ENCODE measurements at regions not wholly inside any gene's neighbourhood (a gene's known extent, or its start where the extent isn't known, plus 50 kb on each side); places are given as distances from the start of the nearest gene placed in this dataset.

DNA sequence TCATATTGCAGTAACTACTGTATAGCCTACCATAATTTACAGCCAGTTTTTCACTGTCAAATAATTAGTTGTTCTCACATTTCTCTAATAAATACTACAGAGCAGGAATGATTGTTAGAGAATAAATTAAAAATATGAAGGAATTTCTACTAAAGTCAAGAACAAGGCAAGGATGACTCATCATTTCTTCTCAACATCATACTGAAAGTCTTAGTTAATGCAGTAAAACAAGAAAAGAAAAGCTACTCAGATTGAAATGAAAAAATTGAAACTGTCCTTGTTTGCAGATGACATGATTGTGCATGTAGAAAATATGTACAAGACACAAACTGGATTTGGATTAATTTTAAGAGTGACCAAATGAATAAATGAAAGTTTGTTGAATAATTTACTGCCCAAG, 608.2 kb downstream of the NSUN3 start:
- intact Hi-C loops (cut with DNase I): no loop called here
- H3K9me3 ChIP-seq: no peaks in the 10 kb centered on the region
- DNase-seq: no peak
- no peaks in the 10 kb centered on the region for H3K4me1 ChIP-seq
- TF ChIP-seq, protein P1, sequence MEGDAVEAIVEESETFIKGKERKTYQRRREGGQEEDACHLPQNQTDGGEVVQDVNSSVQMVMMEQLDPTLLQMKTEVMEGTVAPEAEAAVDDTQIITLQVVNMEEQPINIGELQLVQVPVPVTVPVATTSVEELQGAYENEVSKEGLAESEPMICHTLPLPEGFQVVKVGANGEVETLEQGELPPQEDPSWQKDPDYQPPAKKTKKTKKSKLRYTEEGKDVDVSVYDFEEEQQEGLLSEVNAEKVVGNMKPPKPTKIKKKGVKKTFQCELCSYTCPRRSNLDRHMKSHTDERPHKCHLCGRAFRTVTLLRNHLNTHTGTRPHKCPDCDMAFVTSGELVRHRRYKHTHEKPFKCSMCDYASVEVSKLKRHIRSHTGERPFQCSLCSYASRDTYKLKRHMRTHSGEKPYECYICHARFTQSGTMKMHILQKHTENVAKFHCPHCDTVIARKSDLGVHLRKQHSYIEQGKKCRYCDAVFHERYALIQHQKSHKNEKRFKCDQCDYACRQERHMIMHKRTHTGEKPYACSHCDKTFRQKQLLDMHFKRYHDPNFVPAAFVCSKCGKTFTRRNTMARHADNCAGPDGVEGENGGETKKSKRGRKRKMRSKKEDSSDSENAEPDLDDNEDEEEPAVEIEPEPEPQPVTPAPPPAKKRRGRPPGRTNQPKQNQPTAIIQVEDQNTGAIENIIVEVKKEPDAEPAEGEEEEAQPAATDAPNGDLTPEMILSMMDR (IDR thresholded peaks at IDR 0.05): no peak
- H3K4me3 ChIP-seq: no peak overlapping the region
- H3K27ac ChIP-seq: no peak overlapping the region
- no peak for ATAC-seq
- no peaks in the 10 kb centered on the region for H3K36me3 ChIP-seq (ENCODE audit: insufficient read depth in 1 of 2, low read depth in 1 of 2)
- H3K27me3 ChIP-seq (ENCODE audit: insufficient read depth in 3 of 3, low read length in 2 of 3): no peaks in the 10 kb centered on the region

- ATAC-seq: no peak
- Histone ChIP-seq H3K4me1 (no peaks in the 10 kb centered on the region), H3K27ac (no peak overlapping the region), H3K27me3 (ENCODE audit: insufficient read depth in 3 of 3, low read length in 2 of 3) (no peaks in the 10 kb centered on the region), H3K36me3 (ENCODE audit: insufficient read depth in 1 of 2, low read depth in 1 of 2) (no peaks in the 10 kb centered on the region), H3K4me3 (no peak overlapping the region), H3K9me3 (no peaks in the 10 kb centered on the region)
- intact Hi-C loops (cut with DNase I): no loop called here
- 68 to 80% (median 71%) methylated on average over 1 of the region's 1 CpG for WGBS, 3 donors
- TF ChIP-seq, protein P1 (IDR thresholded peaks at IDR 0.05): no peak
- DNase-seq: no peak
These were observed 611.0 kb downstream of the NSUN3 start for GRCh38 chr3:94673876-94674275.

- peaks cover 13% of the 10 kb centered on the region for H3K9me3 ChIP-seq
These were observed 623.3 kb downstream of the NSUN3 start for GRCh38 chr3:94686208-94686607.

DNA sequence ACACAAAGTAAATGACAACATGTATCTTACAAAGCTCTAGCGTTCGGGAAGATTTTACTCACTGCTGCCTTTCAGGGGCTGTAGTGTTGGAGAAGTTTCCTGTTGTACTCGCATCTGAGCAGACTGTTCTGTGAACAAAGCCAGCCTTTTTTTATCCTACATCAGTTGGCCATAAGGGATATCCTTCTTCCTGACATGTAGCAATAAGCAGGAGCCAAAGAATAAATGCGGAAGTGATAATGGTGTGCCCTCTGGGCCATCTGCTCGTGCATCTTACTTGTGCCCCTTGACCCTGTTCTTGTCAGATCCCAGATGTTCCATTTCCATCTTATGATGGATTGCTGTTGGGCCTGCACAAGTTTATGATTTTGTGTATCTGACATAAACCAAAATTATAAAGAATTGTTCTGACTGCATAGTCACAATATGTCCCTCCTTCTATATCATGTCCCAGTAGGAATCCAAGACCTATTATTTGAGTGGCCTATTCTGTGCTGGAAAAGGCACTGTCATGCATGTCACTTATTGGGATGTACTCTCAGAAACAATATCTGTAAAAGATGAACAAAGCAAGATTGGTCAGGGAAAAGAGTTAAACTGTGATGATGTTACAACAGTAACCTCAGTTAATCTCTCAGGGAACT, 631.3 kb downstream of the NSUN3 start:
- Histone ChIP-seq H3K4me1 (no peaks in the 10 kb centered on the region), H3K9me3 (no peaks in the 10 kb centered on the region), H3K36me3 (ENCODE audit: insufficient read depth in 1 of 2, low read depth in 1 of 2) (no peaks in the 10 kb centered on the region), H3K4me3 (no peak overlapping the region), H3K27ac (no peak overlapping the region), H3K27me3 (ENCODE audit: insufficient read depth in 3 of 3, low read length in 2 of 3) (no peaks in the 10 kb centered on the region)
- intact Hi-C loops (cut with DNase I): no loop called here
- WGBS, 3 donors: 65 to 68% (median 66%) methylated on average over 5 of the region's 5 CpGs
- no peak for ATAC-seq
- no peak for DNase-seq
- TF ChIP-seq, protein P1 (IDR thresholded peaks at IDR 0.05): no peak

More at GRCh38 chr3:94686208-94686607, 623.3 kb downstream of the NSUN3 start:
- ATAC-seq (no peak), DNase-seq (no peak)
- no peaks in the 10 kb centered on the region for H3K27me3 ChIP-seq (ENCODE audit: insufficient read depth in 3 of 3, low read length in 2 of 3)
- no peak overlapping the region for H3K4me3 ChIP-seq
- H3K36me3 ChIP-seq (ENCODE audit: insufficient read depth in 1 of 2, low read depth in 1 of 2): no peaks in the 10 kb centered on the region
- no peak overlapping the region for H3K27ac ChIP-seq
- TF ChIP-seq, protein P1 (IDR thresholded peaks at IDR 0.05): no peak
- no peaks in the 10 kb centered on the region for H3K4me1 ChIP-seq
- 71 to 84% (median 75%) methylated on average over 1 of the region's 1 CpG for WGBS, 3 donors
- intact Hi-C loops (cut with DNase I): no loop called here

DNA sequence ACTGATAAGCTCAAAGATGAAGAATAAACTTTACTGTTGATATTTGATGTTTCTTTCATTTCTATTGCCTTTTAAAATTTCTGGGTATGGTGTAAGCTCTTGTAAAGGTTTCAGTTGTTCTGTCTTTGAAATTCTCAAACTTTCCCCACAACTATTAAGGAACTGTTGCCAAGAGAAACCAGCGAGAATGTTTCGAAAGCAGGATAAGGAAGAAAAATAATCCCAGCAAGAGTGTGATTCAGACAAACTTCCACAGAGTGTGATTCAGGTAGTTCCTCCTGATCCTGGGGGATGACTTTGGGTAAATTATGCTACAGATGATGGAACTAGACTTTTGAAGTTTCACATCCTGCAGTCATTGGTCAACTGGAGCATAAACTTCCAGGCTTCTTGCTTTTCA, 632.0 kb downstream of the NSUN3 start:
- Histone ChIP-seq H3K36me3 (ENCODE audit: insufficient read depth in 1 of 2, low read depth in 1 of 2) (no peaks in the 10 kb centered on the region), H3K27ac (no peak overlapping the region), H3K27me3 (ENCODE audit: insufficient read depth in 3 of 3, low read length in 2 of 3) (no peaks in the 10 kb centered on the region), H3K4me3 (no peak overlapping the region), H3K4me1 (no peaks in the 10 kb centered on the region), H3K9me3 (no peaks in the 10 kb centered on the region)
- DNase-seq: no peak
- WGBS, 3 donors: 77 to 89% (median 78%) methylated on average over 2 of the region's 2 CpGs
- TF ChIP-seq, protein P1 (IDR thresholded peaks at IDR 0.05): no peak
- intact Hi-C loops (cut with DNase I): no loop called here
- no peak for ATAC-seq
